ENCODE measurements at regions not wholly inside any gene's neighbourhood (a gene's known extent, or its start where the extent isn't known, plus 50 kb on each side); places are given as distances from the start of the nearest gene placed in this dataset.
"Not testable (repeated sequence)": the region's sequence is repeated elsewhere in the genome, so short reads cannot be mapped to it uniquely, and the experiment has no call there.

- no peak for DNase-seq (ENCODE audit: low read depth)
Measured at GRCh38 chr2:16392647-16393499, 272.8 kb downstream of the CYRIA start.

GRCh38 chr2:16391986-16392385 is 273.6 kb downstream of the CYRIA start:
- no peak for DNase-seq (ENCODE audit: low read depth)

GRCh38 chr2:16390561-16390960 is 275.1 kb downstream of the CYRIA start:
- DNase-seq (ENCODE audit: low read depth) = no peak

GRCh38 chr2:16389611-16390010 is 276.0 kb downstream of the CYRIA start:
- no peak for DNase-seq (ENCODE audit: low read depth)

GRCh38 chr2:16388199-16388830 is 277.3 kb downstream of the CYRIA start:
- DNase-seq (ENCODE audit: low read depth) = not testable (repeated sequence)

GRCh38 chr2:16387461-16387984 is 278.1 kb downstream of the CYRIA start:
- no peak for DNase-seq (ENCODE audit: low read depth)

- no peak for DNase-seq (ENCODE audit: low read depth)
Measured at GRCh38 chr2:16386431-16386830, 279.2 kb downstream of the CYRIA start.

- DNase-seq (ENCODE audit: low read depth) = no peak
Measured at GRCh38 chr2:16386031-16386430, 279.6 kb downstream of the CYRIA start.

GRCh38 chr2:16385341-16385740 is 280.3 kb downstream of the CYRIA start:
- no peak for DNase-seq (ENCODE audit: low read depth)

GRCh38 chr2:16383411-16383810 is 282.2 kb downstream of the CYRIA start:
- no peak for DNase-seq (ENCODE audit: low read depth)

GRCh38 chr2:16382451-16382850 is 283.2 kb downstream of the CYRIA start:
- DNase-seq (ENCODE audit: low read depth) = no peak

GRCh38 chr2:16381511-16381910 is 284.1 kb downstream of the CYRIA start:
- no peak for DNase-seq (ENCODE audit: low read depth)

- DNase-seq (ENCODE audit: low read depth) = not testable (repeated sequence)
Measured at GRCh38 chr2:16379901-16380300, 285.7 kb downstream of the CYRIA start.

- not testable (repeated sequence) for DNase-seq (ENCODE audit: low read depth)
Measured at GRCh38 chr2:16379061-16379460, 286.6 kb downstream of the CYRIA start.

- DNase-seq (ENCODE audit: low read depth) = no peak
Measured at GRCh38 chr2:16378031-16378430, 287.6 kb downstream of the CYRIA start.

- no peak for DNase-seq (ENCODE audit: low read depth)
Measured at GRCh38 chr2:16375981-16376380, 289.7 kb downstream of the CYRIA start.

GRCh38 chr2:16375351-16375750 is 290.3 kb downstream of the CYRIA start:
- DNase-seq (ENCODE audit: low read depth) = no peak

- DNase-seq (ENCODE audit: low read depth) = no peak
Measured at GRCh38 chr2:16374671-16375070, 291.0 kb downstream of the CYRIA start.

GRCh38 chr2:16373341-16373740 is 292.3 kb downstream of the CYRIA start:
- no peak for DNase-seq (ENCODE audit: low read depth)

- DNase-seq (ENCODE audit: low read depth) = no peak
Measured at GRCh38 chr2:16371751-16372150, 293.9 kb downstream of the CYRIA start.

- no peak for DNase-seq (ENCODE audit: low read depth)
Measured at GRCh38 chr2:16368951-16369350, 296.7 kb downstream of the CYRIA start.

GRCh38 chr2:16368328-16368727 is 297.3 kb downstream of the CYRIA start:
- no peak for DNase-seq (ENCODE audit: low read depth)

- no peak for DNase-seq (ENCODE audit: low read depth)
Measured at GRCh38 chr2:16365366-16365765, 300.3 kb downstream of the CYRIA start.

Measured in amniotic epithelial cell (primary cell).